ENCODE measurements at regions not wholly inside any gene's neighbourhood (a gene's known extent, or its start where the extent isn't known, plus 50 kb on each side); places are given as distances from the start of the nearest gene placed in this dataset.

GRCh38 chr18:75879196-75879595 is 451.7 kb upstream of the SMIM21 start:
- Histone ChIP-seq H3K27ac (no peak overlapping the region), H3K9me3 (no peaks in the 10 kb centered on the region), H3K36me3 (ENCODE audit: insufficient read depth in 1 of 2, low read depth in 1 of 2) (no peaks in the 10 kb centered on the region), H3K27me3 (ENCODE audit: insufficient read depth in 3 of 3, low read length in 2 of 3) (no peaks in the 10 kb centered on the region), H3K4me1 (no peaks in the 10 kb centered on the region), H3K4me3 (no peak overlapping the region)
- no peak for TF ChIP-seq CTCF (IDR thresholded peaks at IDR 0.05)
- 69 to 74% (median 70%) methylated on average over 3 of the region's 3 CpGs for WGBS, 3 donors
- ATAC-seq (no peak), DNase-seq (no peak)
- intact Hi-C loops (cut with DNase I), result no loop called here

DNA sequence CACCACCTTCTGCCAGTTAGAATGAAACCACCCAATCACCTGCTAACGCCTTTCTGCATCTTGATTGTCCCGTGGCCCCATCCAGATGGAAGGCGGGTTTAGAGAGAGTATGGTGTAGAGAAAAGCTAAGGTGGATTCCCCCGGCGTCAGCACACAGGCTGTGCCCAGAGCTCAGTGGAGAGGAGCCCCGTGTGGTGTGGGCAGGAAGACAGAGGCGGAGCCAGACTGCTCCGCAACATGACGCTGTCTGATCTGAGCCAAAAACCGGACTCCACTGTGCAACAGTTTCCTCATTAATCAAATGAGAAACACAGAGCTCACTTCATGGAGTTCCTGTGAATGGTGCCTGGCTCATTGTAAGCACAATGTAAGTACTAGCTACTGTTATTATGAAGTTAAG is 448.1 kb upstream of the SMIM21 start:
- ATAC-seq, result no peak
- no peak for DNase-seq
- no peaks in the 10 kb centered on the region for H3K27me3 ChIP-seq (ENCODE audit: insufficient read depth in 3 of 3, low read length in 2 of 3)
- no peaks in the 10 kb centered on the region for H3K36me3 ChIP-seq (ENCODE audit: insufficient read depth in 1 of 2, low read depth in 1 of 2)
- 80 to 92% (median 80%) methylated on average over 10 of the region's 10 CpGs for WGBS, 3 donors
- H3K9me3 ChIP-seq, result no peaks in the 10 kb centered on the region
- intact Hi-C loops (cut with DNase I), result no loop called here
- H3K27ac ChIP-seq, result no peak overlapping the region
- no peak overlapping the region for H3K4me3 ChIP-seq
- TF ChIP-seq CTCF (IDR thresholded peaks at IDR 0.05), result no peak
- no peaks in the 10 kb centered on the region for H3K4me1 ChIP-seq

GRCh38 chr18:75874401-75875089 is 447.0 kb upstream of the SMIM21 start:
- H3K36me3 ChIP-seq (ENCODE audit: insufficient read depth in 1 of 2, low read depth in 1 of 2), result no peaks in the 10 kb centered on the region
- H3K9me3 ChIP-seq, result no peaks in the 10 kb centered on the region
- ATAC-seq (peak in 3 of 4 donors; percentile 32 to 53 (median 40)), DNase-seq (no peak)
- H3K4me1 ChIP-seq, result no peaks in the 10 kb centered on the region
- WGBS, 3 donors, result 37 to 48% (median 40%) methylated on average over 11 of the region's 11 CpGs
- intact Hi-C loops (cut with DNase I), result no loop called here
- no peak overlapping the region for H3K4me3 ChIP-seq
- TF ChIP-seq CTCF (IDR thresholded peaks at IDR 0.05), result no peak
- no peaks in the 10 kb centered on the region for H3K27me3 ChIP-seq (ENCODE audit: insufficient read depth in 3 of 3, low read length in 2 of 3)
- no peak overlapping the region for H3K27ac ChIP-seq

GRCh38 chr18:75871596-75871995 is 444.1 kb upstream of the SMIM21 start:
- ATAC-seq (peak in 1 of 4 donors; percentile 37), DNase-seq (no peak)
- Histone ChIP-seq H3K4me1 (peaks cover 4% of the 10 kb centered on the region), H3K9me3 (no peaks in the 10 kb centered on the region), H3K27ac (no peak overlapping the region), H3K27me3 (ENCODE audit: insufficient read depth in 3 of 3, low read length in 2 of 3) (no peaks in the 10 kb centered on the region), H3K36me3 (ENCODE audit: insufficient read depth in 1 of 2, low read depth in 1 of 2) (no peaks in the 10 kb centered on the region), H3K4me3 (no peak overlapping the region)
- WGBS, 3 donors, result 75 to 80% (median 79%) methylated on average over 3 of the region's 3 CpGs
- intact Hi-C loops (cut with DNase I), result no loop called here
- no peak for TF ChIP-seq CTCF (IDR thresholded peaks at IDR 0.05)

- H3K27me3 ChIP-seq (ENCODE audit: insufficient read depth in 3 of 3, low read length in 2 of 3), result no peaks in the 10 kb centered on the region
- DNase-seq (no peak), ATAC-seq (peak; percentile 48 to 71 (median 52))
- no peaks in the 10 kb centered on the region for H3K9me3 ChIP-seq
- no peak for TF ChIP-seq CTCF (IDR thresholded peaks at IDR 0.05)
- H3K36me3 ChIP-seq (ENCODE audit: insufficient read depth in 1 of 2, low read depth in 1 of 2), result no peaks in the 10 kb centered on the region
- H3K27ac ChIP-seq, result no peak overlapping the region
- intact Hi-C loops (cut with DNase I), result no loop called here
- H3K4me3 ChIP-seq, result no peak overlapping the region
- WGBS, 3 donors, result 31 to 47% (median 31%) methylated on average over 1 of the region's 1 CpG
- peaks cover 4% of the 10 kb centered on the region for H3K4me1 ChIP-seq
These were observed 441.7 kb upstream of the SMIM21 start for GRCh38 chr18:75869162-75869561.

All from psoas muscle (tissue), 7 donors.